OCI-LY1 (cell line): ENCODE measurements at regions not wholly inside any gene's neighbourhood (a gene's known extent, or its start where the extent isn't known, plus 50 kb on each side); places are given as distances from the start of the nearest gene placed in this dataset.

Source experiments
- H2AFZ ChIP-seq: fragments of 200-600 bp; sonication (generic), shearing (Covaris generic); 2 replicates; pipeline ENCODE4 v1.6.0; 2014; ENCODE audit warnings: antibody characterized with exemption, mild to moderate bottlenecking, low read length
- H3F3A ChIP-seq: fragments of 200-600 bp; sonication (generic), shearing (Covaris generic); 2 replicates; pipeline ENCODE4 v1.6.0; 2014; ENCODE audit warnings: mild to moderate bottlenecking, antibody characterized with exemption, low read length, moderate library complexity; ENCODE audit not compliant: insufficient read depth
- H3K27ac ChIP-seq: fragments of 200-600 bp; sonication (generic); 2 replicates; pipeline ENCODE4 v1.5.1; 2014; ENCODE audit warnings: low read length, mixed run types, mild to moderate bottlenecking, low read depth; ENCODE audit not compliant: poor library complexity, severe bottlenecking
- H3K27me3 ChIP-seq: fragments of 200-600 bp; sonication (generic); 2 replicates; pipeline ENCODE4 v1.6.0; 2014; ENCODE audit warnings: antibody characterized with exemption, mild to moderate bottlenecking, low read length, moderate library complexity; ENCODE audit not compliant: insufficient read depth
- H3K36me3 ChIP-seq: fragments of 200-600 bp; sonication (generic); 2 replicates; pipeline ENCODE4 v1.6.1; 2014; ENCODE audit warnings: mild to moderate bottlenecking, antibody characterized with exemption, low read length, moderate library complexity, mixed read lengths; ENCODE audit not compliant: insufficient read depth
- H3K4me1 ChIP-seq: fragments of 200-600 bp; sonication (generic); 2 replicates; pipeline ENCODE4 v1.5.1; 2014; ENCODE audit warnings: mild to moderate bottlenecking, low read length, moderate library complexity; ENCODE audit not compliant: insufficient read depth, severe bottlenecking
- H3K4me2 ChIP-seq: fragments of 200-600 bp; sonication (generic), shearing (Covaris generic); 2 replicates; pipeline ENCODE4 v1.6.1; 2014; ENCODE audit warnings: low read length
- H3K4me3 ChIP-seq: fragments of 200-600 bp; sonication (generic); 2 replicates; pipeline ENCODE4 v1.5.1; 2014; ENCODE audit warnings: low read length, low read depth, mild to moderate bottlenecking, mixed read lengths; ENCODE audit not compliant: poor library complexity, severe bottlenecking
- H3K79me2 ChIP-seq: fragments of 200-600 bp; shearing (Covaris generic); 2 replicates; pipeline ENCODE4 v1.6.1; 2016; ENCODE audit warnings: mixed run types, low read length, mixed read lengths; ENCODE audit not compliant: insufficient read depth
- H3K9ac ChIP-seq: fragments of 200-600 bp; sonication (generic), shearing (Covaris generic); 2 replicates; pipeline ENCODE4 v1.6.1; 2014; ENCODE audit warnings: mild to moderate bottlenecking, low read length, mixed read lengths
- H3K9me2 ChIP-seq: fragments of 200-600 bp; sonication (generic), shearing (Covaris generic); 2 replicates; pipeline ENCODE4 v1.6.1; 2014; ENCODE audit warnings: low read depth, mild to moderate bottlenecking, low read length, mixed read lengths
- H3K9me3 ChIP-seq: fragments of 200-600 bp; shearing (Covaris generic); 2 replicates; pipeline ENCODE4 v1.6.1; 2014; ENCODE audit warnings: low read length, mixed read lengths
- H4K20me1 ChIP-seq: fragments of 200-600 bp; sonication (generic), shearing (Covaris generic); 2 replicates; pipeline ENCODE4 v1.6.0; 2016; ENCODE audit warnings: mild to moderate bottlenecking, low read length; ENCODE audit not compliant: insufficient read depth
- EZH2 ChIP-seq: fragments of 200-600 bp; sonication (generic), shearing (Covaris generic); IDR thresholded peaks from 2 replicates; pipeline ENCODE4 v1.8.0; 2017; ENCODE audit warnings: borderline replicate concordance, mixed run types, mild to moderate bottlenecking, antibody characterized with exemption, low read length, moderate library complexity, mixed read lengths
- TF ChIP-seq, protein P1 (sequence below): fragments of 200-600 bp; sonication (generic), shearing (Covaris generic); IDR thresholded peaks from 2 replicates; pipeline ENCODE4 v1.5.1; 2017; ENCODE audit warnings: mild to moderate bottlenecking, antibody characterized with exemption, low read length, moderate library complexity, mixed read lengths

- H3K4me2 ChIP-seq: no peak overlapping the region
- H3K79me2 ChIP-seq: no peaks in the 10 kb centered on the region
- H3K9me2 ChIP-seq: no peaks in the 10 kb centered on the region
- TF ChIP-seq, protein P1, sequence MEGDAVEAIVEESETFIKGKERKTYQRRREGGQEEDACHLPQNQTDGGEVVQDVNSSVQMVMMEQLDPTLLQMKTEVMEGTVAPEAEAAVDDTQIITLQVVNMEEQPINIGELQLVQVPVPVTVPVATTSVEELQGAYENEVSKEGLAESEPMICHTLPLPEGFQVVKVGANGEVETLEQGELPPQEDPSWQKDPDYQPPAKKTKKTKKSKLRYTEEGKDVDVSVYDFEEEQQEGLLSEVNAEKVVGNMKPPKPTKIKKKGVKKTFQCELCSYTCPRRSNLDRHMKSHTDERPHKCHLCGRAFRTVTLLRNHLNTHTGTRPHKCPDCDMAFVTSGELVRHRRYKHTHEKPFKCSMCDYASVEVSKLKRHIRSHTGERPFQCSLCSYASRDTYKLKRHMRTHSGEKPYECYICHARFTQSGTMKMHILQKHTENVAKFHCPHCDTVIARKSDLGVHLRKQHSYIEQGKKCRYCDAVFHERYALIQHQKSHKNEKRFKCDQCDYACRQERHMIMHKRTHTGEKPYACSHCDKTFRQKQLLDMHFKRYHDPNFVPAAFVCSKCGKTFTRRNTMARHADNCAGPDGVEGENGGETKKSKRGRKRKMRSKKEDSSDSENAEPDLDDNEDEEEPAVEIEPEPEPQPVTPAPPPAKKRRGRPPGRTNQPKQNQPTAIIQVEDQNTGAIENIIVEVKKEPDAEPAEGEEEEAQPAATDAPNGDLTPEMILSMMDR: no peak
- no peak for TF ChIP-seq EZH2
- no peak overlapping the region for H2AFZ ChIP-seq
- H3K4me3 ChIP-seq: no peak overlapping the region
- no peaks in the 10 kb centered on the region for H3K4me1 ChIP-seq
- H3K9ac ChIP-seq: no peak overlapping the region
- H4K20me1 ChIP-seq: no peaks in the 10 kb centered on the region
- H3K27ac ChIP-seq: no peak overlapping the region
- no peaks in the 10 kb centered on the region for H3K27me3 ChIP-seq
- no peaks in the 10 kb centered on the region for H3F3A ChIP-seq
- no peaks in the 10 kb centered on the region for H3K9me3 ChIP-seq
- H3K36me3 ChIP-seq: no peaks in the 10 kb centered on the region
Observed at GRCh38 chr2:180474716-180475115, 467.6 kb upstream of the CWC22 start.

DNA sequence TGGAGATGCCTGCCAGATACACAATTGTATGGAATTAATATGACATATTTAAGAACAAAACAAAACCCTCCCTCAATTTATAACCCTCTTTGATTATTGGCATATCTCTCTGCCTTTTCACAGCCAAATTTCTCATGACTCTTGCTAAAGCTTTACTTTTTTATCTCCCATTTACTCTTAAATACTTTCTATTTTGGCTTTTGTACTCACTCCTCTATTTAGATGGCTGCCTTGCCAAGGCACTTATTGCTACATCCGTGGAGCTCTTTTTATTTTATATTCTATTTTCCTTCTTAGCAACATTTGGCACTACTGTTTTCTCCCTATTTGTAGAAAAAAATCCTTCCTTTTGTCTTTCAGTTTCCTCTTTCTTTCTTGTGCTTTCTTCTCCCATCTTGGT, 466.4 kb upstream of the CWC22 start:
- Histone ChIP-seq H3F3A (no peaks in the 10 kb centered on the region), H3K9ac (no peak overlapping the region), H3K4me1 (no peaks in the 10 kb centered on the region), H3K9me3 (no peaks in the 10 kb centered on the region), H3K27me3 (no peaks in the 10 kb centered on the region), H3K9me2 (no peaks in the 10 kb centered on the region), H3K4me2 (no peak overlapping the region), H3K36me3 (no peaks in the 10 kb centered on the region), H3K79me2 (no peaks in the 10 kb centered on the region), H2AFZ (no peak overlapping the region), H3K27ac (no peak overlapping the region), H3K4me3 (no peak overlapping the region), H4K20me1 (no peaks in the 10 kb centered on the region)
- no peak for TF ChIP-seq EZH2
- TF ChIP-seq, protein P1: no peak

DNA sequence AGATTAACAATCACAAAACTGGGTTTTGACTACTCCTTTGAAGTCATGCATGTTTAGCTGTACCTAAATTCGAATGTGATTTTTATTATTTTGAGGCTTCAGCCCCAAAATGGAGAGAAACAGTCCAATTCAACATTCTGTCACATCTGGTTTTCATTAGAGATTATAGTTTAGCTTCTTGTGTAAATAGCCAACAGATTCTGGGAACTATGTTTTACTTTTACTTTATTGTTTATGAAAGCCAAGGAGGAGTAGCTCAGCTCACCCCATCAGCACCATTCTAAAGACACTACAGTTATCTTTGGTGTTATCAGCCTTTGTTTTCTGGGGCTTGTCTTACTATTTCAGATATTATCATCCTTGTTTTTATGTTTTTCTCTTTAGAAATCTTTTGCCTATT, 465.0 kb upstream of the CWC22 start:
- Histone ChIP-seq H3K4me1 (no peaks in the 10 kb centered on the region), H3K9ac (no peak overlapping the region)

More for the DNA sequence above, 465.0 kb upstream of the CWC22 start:
- H3F3A ChIP-seq: no peaks in the 10 kb centered on the region
- no peaks in the 10 kb centered on the region for H3K9me2 ChIP-seq
- TF ChIP-seq EZH2: no peak
- TF ChIP-seq, protein P1: no peak
- no peak overlapping the region for H3K27ac ChIP-seq
- H2AFZ ChIP-seq: no peak overlapping the region
- no peaks in the 10 kb centered on the region for H3K9me3 ChIP-seq
- H3K36me3 ChIP-seq: no peaks in the 10 kb centered on the region
- H3K79me2 ChIP-seq: no peaks in the 10 kb centered on the region
- no peaks in the 10 kb centered on the region for H3K27me3 ChIP-seq
- H4K20me1 ChIP-seq: no peaks in the 10 kb centered on the region
- no peak overlapping the region for H3K4me2 ChIP-seq
- H3K4me3 ChIP-seq: no peak overlapping the region
